NCI-H1105 treated with DMSO at 0.1 percent for 48 hours (cell line): ENCODE measurements at regions not wholly inside any gene's neighbourhood (a gene's known extent, or its start where the extent isn't known, plus 50 kb on each side); places are given as distances from the start of the nearest gene placed in this dataset.
A peak's percentile ranks its signal among the peaks of the same experiment; 100 is the strongest.
"Not testable (repeated sequence)": the region's sequence is repeated elsewhere in the genome, so short reads cannot be mapped to it uniquely, and the experiment has no call there.

Source experiments
- DNase-seq: peaks from one replicate; lab custom pipeline; 2025; lab: John Stamatoyannopoulos, UW

GRCh38 chr5:25020454-25020853 lies 375.7 kb upstream of the CDH10 start:
- no peak for DNase-seq

GRCh38 chr5:25009063-25009462 lies 364.3 kb upstream of the CDH10 start:
- no peak for DNase-seq

- DNase-seq = peak; percentile 41
Observed at GRCh38 chr5:25006734-25007133, 362.0 kb upstream of the CDH10 start.

GRCh38 chr5:25006237-25006636 lies 361.5 kb upstream of the CDH10 start:
- peak; percentile 71 for DNase-seq

GRCh38 chr5:25005431-25005830 lies 360.7 kb upstream of the CDH10 start:
- peak; percentile 31 for DNase-seq

- DNase-seq = no peak
Observed at GRCh38 chr5:25002371-25002770, 357.6 kb upstream of the CDH10 start.

- no peak for DNase-seq
Observed at GRCh38 chr5:24999732-25000131, 355.0 kb upstream of the CDH10 start.

DNA sequence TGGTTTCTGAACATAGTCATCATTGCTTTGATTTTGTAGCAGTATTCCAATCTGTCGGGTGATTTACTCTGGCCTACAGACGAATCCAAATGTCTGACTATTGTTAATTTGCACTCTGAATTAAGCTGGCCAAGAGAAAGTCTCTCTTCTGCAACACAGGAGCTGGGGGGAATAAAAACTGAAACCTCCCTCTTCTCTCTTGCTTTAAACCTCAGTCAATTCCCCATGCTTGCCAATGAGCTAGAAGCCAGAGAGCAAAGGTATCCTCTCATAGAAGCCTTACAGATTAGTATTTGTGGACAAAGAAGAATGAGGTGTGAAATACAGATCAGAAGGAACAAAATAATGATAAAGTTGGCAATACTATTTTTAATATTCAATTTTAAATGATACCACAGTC lies 353.9 kb upstream of the CDH10 start:
- no peak for DNase-seq

GRCh38 chr5:24986326-24986725 lies 341.5 kb upstream of the CDH10 start:
- DNase-seq = no peak

GRCh38 chr5:24978552-24978951 lies 333.8 kb upstream of the CDH10 start:
- not testable (repeated sequence) for DNase-seq

GRCh38 chr5:24963611-24964010 lies 318.8 kb upstream of the CDH10 start:
- DNase-seq = no peak

- no peak for DNase-seq
Observed at GRCh38 chr5:24923400-24923799, 278.6 kb upstream of the CDH10 start.

DNA sequence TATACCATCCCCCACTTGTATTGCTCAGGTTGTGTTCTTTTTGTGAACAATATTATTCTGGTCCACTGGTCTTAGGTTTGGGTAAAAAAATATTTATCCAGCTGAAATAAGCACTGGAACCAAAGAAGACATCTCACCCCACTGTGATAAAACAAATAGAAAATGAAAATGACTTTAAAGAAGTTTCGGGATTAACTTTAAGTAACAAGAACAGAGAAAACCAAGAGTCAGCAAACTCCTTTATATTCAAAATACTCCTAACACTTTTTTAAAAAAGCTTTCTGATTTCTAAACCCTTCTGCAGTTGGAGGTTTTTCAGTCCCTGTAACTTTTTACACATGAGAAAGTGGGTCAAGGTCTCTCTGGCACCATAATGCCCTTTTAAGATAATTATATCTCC lies 273.9 kb upstream of the CDH10 start:
- no peak for DNase-seq

GRCh38 chr5:24916863-24917262 lies 272.1 kb upstream of the CDH10 start:
- DNase-seq = no peak

GRCh38 chr5:24909210-24909609 lies 264.4 kb upstream of the CDH10 start:
- DNase-seq = no peak

GRCh38 chr5:24906689-24907088 lies 261.9 kb upstream of the CDH10 start:
- DNase-seq = no peak

GRCh38 chr5:24904981-24905517 lies 260.3 kb upstream of the CDH10 start:
- DNase-seq = no peak

DNA sequence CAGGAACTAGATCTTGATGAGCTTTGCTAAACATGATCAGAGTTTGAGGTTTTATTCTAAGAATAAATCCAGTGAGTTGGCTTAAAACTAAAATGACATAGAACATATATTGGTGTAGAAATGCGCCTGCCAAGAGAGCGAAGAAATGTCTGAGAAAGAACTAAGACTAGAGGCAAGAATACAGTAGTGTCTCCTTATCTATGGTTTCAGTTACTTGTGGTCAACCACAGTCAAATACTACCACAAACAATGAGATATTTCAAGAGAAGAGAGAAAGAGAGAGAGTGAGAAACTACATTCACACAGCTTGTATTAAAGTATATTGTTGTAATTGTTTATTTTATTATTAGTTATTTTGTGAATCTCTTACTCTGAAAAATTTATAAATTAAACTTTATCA lies 254.4 kb upstream of the CDH10 start:
- no peak for DNase-seq

DNA sequence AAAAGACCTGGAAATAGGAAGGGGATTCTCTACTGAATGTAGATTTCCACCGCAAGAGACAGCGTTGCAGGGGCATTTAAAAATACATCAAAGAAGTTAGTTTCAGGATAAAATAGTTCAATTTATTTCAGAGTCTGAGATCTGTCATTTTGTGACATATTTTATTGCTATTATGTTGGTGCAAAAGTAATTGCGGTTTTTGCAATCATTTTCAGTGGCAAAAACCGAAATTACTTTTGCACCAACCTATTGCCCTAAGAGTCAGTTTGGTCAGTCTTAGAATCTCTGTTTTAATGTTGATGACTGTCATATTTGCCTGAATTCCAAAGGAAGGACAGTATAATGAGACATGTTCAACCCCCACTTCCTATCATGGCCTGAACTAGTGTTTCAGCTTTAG lies 219.5 kb upstream of the CDH10 start:
- no peak for DNase-seq

GRCh38 chr5:24862117-24862516 lies 217.3 kb upstream of the CDH10 start:
- DNase-seq = no peak

- no peak for DNase-seq
Observed at GRCh38 chr5:24855485-24855884, 210.7 kb upstream of the CDH10 start.

DNA sequence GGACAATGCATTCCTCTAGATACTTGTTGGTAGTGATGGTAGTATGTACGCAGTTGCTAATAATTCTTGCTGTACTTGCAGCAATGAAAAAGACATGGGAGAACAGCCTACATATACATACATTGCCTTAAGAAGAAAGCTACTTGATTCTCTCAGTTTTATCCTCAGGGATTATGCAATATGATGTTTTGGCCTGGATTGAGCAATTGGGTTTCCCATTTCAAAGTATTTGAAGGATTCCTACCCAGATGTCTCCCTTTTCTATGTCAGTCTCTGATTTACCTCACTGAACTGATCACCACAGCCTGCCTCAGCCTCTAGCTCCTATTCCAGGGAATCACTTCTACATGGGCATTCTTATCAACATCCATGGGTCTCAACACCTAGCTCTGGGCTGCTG lies 210.1 kb upstream of the CDH10 start:
- no peak for DNase-seq

- DNase-seq = no peak
Observed at GRCh38 chr5:24854350-24854749, 209.6 kb upstream of the CDH10 start.

GRCh38 chr5:24850926-24851486 lies 206.2 kb upstream of the CDH10 start:
- no peak for DNase-seq

DNA sequence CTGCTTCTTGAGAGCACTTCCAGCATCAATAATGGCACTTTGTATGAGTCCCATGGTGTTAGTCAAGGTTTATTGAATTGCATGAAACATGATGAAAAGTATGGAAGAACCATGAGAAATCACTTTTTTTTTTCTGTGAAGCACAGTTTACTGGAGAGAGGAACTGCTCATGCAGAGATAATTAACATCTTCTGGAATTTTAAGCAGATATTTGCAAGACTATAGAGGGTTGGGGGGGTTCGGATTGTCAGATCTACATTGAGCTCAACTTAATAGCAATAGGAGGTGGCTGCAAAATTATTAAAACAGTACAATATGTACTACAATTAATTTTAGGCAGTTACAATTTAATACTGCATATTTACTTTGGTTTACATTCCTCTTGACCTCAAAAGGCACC lies 204.4 kb upstream of the CDH10 start:
- DNase-seq = no peak
